Endometrium (tissue), 2 donors: ENCODE measurements at regions not wholly inside any gene's neighbourhood (a gene's known extent, or its start where the extent isn't known, plus 50 kb on each side); places are given as distances from the start of the nearest gene placed in this dataset.

Source experiments
- FAIRE-seq: peaks from 2 replicates; lab custom pipeline; 2012; peaks lifted over from hg19 to GRCh38; lab: Jason Lieb, UNC
- donor health status: control.
- donor health status: control.

DNA sequence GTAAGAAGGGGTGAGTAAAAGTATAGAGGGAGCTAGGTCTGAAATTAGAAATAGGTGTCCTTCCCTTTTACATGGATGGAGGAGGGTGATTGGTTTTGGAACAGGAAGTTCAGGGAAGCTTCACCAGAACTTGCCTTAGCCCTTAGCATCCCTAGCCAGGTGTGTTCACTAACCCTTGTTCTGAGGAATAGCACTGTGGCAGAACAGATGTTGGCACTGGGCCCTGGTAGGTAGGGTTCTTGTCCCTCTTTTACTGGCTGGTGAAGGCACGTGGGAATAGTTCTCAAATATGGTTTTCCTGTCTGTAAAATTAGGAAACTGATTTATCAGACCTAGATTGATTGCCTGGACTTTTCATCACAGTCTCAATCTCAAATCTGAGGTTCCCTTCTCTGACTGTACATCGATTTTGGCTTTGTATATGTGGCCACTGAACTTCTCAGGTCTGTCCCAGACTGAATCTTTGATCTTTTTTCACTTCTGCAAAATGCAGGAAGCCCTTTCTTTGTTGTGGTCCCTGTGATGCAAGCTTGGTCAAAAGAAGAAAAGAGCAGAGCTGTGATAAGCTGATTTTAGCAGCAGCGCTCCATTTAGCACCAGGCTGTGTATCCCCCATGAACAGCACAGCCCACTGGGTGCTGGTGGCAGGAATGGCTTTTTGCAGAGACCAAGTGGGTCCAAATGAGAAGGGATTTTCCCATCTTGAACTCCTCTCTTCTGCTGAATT, 86.2 kb upstream of the HTR2A start:
- FAIRE-seq, result no peak

DNA sequence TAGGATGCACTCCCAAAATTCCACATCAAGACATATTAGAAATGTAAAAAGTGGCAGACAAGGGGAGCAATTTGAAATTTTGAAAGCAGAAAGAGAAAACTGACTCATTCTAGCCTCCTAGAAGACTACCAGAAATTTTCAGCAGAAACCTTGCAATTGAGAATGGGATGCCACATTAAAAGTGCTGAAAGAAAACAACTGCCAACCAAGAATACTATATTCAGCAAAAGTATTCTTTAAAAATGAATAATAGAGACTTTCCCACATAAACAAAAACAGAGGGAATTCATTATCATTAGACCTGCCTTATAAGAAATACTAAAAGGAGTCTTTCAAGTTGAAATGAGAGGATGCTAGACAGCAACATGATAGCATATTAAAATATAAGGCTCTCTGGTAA, 78.3 kb upstream of the HTR2A start:
- FAIRE-seq, result no peak

DNA sequence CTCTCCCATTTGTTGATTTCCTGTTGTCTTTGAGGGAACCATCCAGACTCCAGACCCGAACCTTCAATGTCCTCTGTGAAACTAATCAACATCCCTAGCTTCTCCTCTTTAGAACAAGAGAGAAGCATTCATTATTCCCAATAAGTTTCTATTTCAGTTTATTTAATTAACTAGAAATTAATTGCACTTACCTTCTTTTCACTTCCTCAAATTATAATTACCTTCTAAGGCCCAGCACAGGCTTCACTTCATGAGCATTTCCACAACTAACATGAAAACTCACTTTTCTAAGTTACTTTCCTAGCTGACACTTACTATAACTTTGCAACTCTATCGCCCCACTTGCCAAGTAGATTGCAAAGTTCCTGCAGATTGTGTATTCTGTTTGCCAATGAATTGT, 71.6 kb upstream of the HTR2A start:
- FAIRE-seq, result no peak

DNA sequence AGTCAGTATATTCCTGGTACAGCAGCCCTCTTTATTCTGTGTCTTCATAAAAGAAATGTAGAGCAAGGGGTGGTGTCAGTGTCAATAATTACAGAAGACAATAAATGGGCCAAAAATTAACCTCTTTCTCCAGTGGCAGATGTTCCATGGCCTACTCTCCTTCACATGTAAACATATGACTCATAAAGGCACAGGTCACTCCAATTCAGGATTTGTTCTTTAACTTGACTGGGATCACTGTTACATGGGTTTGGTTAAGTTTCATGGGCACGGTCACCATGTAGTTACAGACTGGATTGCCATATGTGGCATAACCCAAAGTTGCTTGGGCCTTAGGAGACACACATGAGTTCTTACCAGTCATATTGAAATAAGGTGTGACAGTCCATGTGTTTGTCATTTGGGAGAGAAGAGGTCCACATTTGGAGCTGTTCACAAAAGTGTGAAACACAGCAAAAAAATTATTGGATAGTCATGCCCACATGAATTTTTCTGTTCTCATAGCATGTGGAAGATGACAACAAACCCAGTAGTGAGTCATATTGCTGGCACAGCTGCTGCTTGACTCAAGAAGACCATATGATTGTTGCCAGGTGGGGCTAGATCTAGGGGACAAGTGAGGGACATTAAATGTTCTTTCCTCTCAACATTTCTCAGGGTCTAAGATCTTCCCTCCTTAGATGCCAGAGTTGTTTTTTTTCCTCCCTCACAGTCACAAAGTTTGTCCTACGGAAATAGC, 68.1 kb upstream of the HTR2A start:
- no peak for FAIRE-seq

DNA sequence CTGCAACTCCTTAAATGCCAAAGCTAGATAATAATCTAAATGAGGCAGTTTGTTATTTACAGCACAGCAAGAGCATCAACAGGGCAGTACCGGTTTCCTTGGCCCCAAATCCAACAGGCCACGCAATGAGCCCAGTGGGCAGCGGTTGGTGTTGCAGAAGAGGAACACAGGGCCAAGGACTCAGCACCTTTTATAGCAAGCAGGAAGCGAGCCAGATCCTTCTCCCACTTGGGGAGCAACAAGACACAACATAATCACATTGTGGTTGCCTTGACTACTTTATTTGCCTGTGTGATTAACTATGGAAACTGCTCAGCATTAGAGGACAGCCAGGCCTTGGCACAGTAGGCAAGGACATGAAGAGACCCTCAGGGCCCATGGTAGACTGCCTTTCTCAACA, 67.1 kb upstream of the HTR2A start:
- FAIRE-seq, result no peak

DNA sequence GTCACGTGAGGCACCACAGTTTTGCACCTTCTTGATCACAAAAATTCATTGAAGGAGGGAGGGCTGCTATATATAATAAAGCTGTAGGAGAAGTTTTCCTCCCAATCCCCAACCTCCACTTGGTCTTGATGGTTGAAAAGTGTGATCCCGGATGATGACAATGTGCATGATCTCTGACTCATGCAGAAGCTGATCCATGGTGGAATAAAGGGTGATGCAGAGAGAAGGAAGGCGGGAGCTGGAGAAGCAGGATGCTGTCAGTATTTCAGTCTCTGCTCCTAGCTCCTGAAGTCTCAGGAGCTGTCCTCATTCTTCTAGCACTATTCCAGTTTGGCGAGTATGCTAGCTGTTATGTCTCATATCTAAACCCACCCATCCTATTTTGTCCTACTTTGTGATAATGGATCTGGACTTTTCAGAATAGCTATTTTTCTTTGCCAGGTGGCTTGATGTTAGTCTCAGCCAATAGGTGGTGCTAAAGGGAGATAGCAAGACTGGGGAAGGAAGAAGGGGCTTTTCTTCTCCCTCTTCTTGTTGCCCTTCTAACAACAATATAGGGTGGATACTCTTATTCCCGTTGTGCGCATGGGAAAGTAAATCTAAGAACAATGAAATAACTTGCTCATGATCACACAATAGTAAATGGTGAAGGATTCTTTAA, 65.6 kb upstream of the HTR2A start:
- no peak for FAIRE-seq

DNA sequence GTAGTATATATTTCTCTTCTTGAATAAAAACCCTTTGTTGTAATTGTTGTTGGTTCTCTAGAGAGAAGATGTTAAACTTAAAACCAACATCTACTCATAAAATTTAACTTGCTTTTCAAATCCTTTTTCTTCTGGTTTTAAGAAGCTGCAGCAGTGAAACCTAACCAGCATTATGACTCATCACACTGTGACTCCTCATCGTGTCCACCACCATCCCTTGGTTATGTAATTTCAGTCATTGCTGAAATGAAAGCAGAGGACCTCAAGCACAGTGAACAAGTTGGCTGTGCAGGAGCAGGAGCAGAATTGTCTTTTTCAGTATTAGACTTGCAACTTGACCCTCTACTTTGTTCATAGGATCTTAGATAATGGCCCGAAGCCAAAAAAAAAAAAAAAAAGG, 64.9 kb upstream of the HTR2A start:
- no peak for FAIRE-seq

DNA sequence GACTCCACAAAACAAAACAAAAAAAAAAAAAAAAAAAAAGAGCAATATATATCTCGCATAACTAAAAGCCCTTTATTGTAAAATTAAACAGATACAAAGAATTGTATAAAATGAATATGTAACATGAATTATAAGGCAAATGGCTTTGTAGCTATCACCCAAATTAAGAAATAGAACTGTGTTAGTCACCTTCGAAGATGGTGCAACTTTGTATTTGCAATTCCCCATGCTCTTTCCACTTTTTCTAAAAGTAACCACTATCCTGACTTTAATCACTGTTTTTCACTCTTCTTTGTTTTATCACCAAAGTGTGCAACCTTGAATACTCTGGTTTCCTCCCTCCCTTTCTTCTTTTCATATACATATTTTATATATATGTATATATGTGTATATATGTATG, 57.1 kb upstream of the HTR2A start:
- no peak for FAIRE-seq

DNA sequence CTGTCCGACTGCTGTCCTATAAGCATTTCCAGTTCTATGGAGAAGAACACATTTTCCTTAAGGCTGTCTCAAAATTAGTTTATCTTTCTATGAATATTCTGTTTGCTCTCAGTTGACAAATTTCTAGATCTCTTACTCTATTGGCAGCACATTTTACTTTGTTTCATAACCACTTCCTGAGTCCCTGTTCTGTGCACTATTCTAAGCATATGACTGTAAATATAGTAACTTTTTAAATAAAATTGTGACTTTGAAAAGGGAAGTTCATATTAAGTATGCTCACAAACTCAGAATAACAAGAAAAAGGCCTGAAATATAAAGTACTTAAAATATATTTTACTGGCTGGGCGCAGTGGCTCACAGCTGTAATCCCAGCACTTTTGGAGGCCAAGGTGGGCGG, 56.5 kb upstream of the HTR2A start:
- no peak for FAIRE-seq

DNA sequence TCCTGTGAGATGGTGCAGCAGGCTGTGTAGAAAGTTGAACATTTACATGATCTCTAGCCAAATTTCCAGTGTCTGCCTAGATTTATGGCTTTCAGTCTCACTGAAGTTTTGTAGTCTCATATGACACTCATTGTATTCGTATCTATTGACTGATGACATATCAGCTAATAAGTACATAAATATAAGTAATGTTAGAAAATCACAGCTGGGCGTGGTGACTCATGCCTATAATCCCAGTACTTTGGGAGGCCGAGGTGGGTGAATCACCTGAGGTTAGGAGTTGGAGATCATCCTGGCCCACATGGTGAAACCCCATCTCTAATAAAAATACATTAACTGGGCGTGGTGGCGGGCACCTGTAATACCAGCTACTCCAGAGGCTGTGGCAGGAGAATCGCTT, 54.7 kb upstream of the HTR2A start:
- FAIRE-seq, result no peak

DNA sequence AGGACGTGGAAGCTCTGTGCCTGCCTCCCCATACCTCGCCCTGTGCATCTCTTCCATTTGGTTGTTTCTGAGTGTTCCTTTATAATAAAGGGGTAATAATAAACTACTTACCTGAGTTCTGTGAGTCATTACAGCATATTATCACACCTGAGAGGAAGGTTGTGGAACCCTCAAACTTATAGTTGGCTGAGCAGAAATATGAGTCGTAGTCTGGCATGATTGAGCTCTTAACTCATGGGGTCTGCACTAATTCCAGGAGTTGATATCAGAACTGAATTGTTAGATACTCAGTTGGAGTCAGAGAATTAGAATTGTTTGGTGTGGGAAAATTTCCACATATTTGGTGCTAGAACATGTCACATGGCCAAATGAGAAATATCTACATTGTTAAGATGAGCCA, 52.4 kb upstream of the HTR2A start:
- no peak for FAIRE-seq

DNA sequence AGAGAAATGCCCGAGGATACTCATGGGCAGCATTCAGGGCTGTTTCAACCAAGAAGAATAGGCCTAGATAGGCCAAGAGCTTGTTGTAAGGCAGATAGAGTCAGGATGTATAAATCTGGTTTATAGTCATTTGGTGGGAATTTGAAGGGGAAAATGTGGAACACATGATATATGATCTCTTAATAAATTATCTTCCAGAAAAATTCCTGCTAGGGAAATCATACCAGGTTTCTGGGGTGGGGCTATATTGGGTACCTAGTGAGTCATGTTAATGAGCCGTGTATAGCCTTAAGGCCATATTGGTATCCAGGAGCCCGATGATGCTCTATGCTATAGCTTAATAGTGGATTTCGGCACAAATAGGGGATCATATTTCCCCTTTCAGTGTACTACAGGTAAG, 51.5 kb upstream of the HTR2A start:
- no peak for FAIRE-seq

DNA sequence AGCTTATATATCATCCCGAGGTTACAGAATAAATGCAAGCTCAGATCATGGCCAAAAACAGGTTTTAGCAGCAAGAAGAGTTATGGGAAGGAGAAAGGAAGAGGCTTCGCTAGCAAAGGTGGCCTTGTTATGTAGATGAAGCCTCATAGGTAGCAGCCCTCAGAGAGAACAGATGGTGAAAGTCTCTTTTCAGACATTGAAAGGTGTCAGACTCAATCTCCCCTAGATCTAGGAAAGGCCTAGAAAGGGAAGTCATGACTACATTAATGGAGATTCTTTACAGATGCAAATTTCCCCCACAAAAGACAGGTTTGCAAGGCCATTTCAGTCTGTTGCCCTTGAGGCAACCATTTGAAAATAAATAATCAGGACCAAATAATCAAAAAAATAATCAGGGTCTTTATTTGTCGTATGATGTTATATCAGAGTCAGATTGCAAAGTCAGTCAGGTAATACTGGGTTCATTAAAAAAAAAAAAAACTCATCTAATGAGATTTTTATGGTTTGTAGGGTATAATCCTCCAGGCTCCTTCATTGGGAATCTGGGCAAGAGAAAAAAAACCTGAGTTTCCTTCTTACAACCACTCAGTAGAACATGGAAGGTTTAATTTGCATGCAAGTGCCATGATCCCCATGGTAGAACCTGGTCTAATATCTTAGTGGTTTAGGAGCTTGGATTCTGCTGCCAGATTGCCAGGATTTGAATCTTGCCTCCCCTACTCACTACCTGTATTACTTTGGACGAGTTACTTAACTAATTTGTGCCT, 50.8 kb upstream of the HTR2A start:
- no peak for FAIRE-seq
